ENCODE measurements at regions not wholly inside any gene's neighbourhood (a gene's known extent, or its start where the extent isn't known, plus 50 kb on each side); places are given as distances from the start of the nearest gene placed in this dataset.

GRCh38 chr7:86445285-86445684 is 198.4 kb upstream of the GRM3 start:
- no peak for TF ChIP-seq CTCF (conservative IDR thresholded peaks at IDR 0.05 in 1 of 2, IDR thresholded peaks at IDR 0.05 in 1 of 2; ENCODE audit: low read depth in 1 of 2, low read length in 2 of 2)
- TF ChIP-seq EZH2 (IDR thresholded peaks at IDR 0.05; ENCODE audit: low read length, missing control alignments): no peak
